HG02938 (cell line): ENCODE measurements at regions not wholly inside any gene's neighbourhood (a gene's known extent, or its start where the extent isn't known, plus 50 kb on each side); places are given as distances from the start of the nearest gene placed in this dataset.

Source experiments
- ATAC-seq: cut with Tn5 transposase; IDR thresholded peaks from one replicate; pipeline ENCODE4 v1.9.1; 2021; ENCODE audit warnings: mild to moderate bottlenecking, moderate library complexity; ENCODE audit not compliant: unreplicated experiment

DNA sequence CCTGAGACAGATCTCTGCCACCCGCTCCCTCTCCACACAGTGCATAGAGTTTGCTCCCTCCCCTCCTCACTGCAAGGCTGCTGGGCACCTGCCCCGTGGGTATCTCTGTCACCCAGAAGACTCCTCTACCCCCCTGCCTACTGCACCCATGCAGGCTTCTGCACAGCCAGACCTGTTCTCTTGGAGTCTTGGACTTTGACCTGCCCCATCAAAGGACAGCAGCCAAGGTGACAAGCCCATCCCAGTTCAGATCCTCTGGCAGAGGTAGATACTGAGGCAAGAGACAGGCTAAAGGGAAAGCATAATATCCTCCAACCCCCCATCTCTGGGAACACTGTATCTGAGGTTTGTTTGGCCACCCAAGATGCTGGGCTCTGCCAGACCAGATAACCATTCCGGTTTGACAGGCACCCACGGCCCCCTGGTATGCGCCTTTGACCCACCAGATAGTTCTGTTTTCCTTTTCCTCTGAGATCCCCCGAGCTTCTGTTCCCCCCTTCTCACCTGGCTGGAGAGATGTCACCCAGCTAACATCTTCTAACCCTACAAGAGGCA, 239.6 kb downstream of the SOX9 start:
- ATAC-seq = no peak

DNA sequence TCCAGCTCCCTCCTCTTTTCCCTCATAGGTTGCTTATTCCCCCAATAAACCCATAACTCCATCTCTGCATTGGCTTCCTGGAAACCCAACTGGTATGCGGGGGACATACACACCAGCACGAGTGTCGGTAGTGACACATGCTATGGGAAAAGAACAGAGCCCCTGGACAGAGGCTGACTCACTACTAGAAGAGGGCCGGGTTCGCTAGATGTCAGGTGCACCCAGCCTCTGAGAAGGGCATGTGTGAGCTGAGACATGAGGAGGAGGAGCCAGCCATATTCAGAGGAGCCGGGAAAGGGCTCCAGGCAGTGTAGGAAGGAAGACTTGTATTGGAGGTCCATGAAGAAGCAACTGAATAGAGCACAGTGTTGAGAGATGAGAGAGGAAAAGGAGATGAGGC, 241.1 kb downstream of the SOX9 start:
- ATAC-seq = no peak

DNA sequence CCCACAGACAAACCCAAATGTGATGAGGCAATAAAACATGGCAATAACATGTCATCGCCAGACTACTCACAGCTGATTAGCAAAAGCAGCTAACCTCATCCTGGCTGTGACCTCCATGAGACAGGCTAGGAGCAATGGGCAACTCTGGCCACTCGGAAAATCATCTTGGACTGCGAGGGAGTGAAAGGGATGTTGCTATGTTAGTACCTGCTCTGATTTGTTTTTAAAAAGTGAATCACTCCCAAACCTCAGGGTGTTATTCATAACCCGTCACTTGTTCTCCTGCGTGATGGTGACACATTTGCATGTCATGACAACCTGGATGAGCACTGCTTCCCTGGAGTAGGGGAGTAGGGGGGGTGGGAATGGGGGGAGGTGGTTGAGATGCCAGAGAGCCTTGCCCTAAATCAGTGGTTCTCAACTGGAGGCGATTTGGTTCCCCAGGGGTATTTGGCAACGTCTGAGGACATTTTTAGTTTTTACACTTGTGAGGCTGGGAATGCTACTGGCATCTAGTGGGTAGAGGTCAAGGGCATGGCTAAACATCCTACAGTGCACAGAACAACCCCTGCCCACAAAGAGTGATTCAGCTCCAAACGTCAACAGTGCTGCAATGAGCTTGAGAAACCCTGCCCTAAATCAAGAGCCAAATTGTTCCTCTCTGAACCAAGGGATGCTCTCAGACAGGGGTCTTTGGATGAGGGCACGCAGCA, 241.7 kb downstream of the SOX9 start:
- no peak for ATAC-seq

DNA sequence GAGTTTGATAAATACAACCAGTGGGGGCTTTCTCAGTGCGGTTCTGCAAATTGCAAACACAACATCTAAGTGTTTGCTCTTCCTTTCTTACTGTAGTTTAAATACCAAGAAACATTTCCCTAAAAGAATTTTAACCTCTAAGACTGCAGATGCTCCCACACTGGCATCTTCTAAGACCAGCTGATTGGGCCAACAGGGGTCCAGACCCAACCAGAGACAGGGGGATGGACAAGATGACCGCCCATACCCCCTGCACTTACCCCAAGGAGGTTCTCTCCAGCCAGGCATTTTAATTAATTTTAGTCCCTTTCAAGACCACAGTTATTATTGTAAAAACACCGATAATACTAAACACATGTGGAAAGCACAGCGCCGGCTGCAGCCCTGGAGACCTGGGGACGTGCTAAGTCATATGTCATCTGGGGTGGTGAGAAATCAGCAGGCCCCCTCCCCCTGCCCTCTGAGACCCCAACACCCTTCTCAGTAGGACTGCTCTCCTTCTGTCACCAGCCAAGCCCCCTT, 242.3 kb downstream of the SOX9 start:
- no peak for ATAC-seq

DNA sequence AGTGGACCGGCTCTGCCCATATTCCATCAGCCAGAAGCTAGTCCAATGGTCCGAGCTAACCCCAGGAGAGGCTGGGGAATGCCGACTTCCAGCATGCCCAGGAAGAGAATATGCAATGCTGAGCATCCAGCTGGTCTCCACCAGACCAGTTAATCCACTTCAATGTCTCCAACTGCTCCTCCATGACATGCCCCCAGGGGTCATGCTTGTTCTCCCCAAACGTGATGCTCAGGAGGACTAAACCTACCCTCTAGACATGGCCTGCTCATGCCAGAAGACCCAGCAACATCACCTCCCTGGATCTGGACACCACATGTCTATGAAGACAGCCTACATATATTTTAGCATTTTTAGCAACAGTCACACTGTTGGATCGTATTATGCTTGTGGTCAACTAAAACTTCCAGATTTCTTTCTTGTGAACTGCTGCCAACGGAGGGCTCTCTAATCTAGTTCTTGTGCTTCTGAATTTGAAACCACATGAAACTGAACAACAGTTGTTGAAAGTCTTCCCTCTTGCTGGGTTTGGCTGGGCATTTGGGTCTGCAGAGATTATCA, 245.1 kb downstream of the SOX9 start:
- ATAC-seq = no peak

DNA sequence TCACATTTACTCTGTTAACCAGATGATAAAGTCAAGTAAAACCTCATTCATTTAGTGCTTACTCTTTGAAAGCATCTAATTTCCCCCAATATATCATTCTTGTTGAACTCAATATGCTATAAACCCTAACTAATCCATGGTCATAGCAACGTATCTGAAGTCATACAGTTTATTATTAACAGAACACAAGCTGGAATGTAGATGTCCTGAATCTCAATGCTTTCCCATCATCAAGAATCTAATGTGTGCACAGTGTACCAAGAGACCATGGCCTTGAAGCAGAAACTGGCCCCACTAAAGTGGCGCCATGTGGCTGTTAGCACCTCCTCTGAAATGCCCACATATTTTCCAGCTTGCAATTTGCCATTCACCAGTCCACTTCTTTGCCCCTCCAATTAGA, 245.8 kb downstream of the SOX9 start:
- ATAC-seq = no peak

DNA sequence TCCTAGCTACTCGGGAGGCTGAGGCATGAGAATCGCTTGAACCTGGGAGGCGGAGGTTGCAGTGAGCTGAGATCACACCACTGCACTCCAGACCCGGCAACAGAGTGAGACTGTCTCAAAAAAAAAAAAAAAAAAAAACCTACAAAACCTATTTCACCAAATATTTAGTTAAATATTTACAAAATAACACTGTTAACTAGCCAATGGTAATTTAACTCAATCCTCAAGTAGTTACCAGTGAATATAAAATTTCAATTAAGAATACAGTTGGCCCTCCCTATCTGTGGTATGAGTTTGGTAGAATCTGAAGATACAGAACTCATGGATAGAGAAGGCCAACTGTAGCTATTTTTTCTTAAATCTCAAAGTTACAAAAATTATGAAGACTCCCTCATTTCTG, 247.4 kb downstream of the SOX9 start:
- no peak for ATAC-seq

DNA sequence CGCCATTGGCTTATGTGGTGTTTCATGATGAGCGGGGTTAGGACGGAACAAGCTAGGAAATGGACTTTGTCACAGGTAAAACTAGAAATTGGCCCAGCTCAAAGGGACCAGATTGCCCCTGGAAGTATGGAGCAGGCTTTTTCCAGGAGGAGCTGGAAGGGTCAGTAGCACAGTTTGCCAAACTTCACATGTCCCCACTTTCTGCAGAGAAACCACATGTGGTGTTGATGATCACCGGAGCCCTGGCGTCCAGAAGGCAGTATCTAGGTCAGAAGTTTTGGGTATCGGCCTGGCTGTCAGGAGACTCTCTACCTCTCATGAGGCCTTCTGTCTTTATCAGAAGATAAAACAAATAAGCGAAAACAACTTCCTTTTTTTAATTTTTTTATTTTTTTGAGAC, 248.5 kb downstream of the SOX9 start:
- ATAC-seq = no peak

DNA sequence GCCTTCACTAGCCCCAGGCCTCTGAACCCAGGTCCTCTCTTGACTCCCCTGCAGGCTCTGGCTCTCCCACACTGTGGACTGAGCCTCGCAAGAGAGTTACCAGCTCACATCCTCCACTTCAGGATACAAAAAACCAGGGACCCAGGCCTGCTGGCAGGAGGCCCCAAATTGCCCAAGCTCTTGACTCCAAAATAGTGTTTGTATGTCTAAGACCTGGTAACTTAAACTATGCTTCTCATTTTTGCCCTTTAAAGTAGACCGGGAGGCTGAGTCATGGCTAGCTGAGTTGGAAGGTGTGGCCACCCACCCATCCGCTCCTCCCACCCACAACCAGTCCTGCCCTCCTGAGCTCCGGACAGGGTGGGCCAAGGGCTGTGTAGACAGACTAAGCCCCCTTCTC, 250.0 kb downstream of the SOX9 start:
- ATAC-seq = no peak

DNA sequence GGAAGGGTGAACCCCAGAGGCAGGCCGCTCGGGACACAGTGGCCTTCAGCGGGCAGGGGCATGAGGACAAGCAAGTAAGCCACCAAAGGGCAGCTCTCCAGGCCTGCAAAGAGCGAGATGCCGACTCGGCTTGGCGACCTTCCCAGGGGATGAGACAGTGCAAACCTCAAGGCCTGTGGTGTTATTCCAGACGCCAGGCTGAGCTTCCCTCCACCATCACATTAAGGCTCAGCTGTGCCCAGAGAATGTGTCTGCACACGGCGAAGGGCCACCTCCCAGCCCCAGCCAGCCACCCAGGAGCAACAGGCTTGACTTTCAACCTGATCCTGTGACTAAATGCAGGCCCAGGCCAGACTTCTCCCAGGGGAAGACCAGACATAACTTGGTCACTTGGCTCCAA, 251.4 kb downstream of the SOX9 start:
- no peak for ATAC-seq

DNA sequence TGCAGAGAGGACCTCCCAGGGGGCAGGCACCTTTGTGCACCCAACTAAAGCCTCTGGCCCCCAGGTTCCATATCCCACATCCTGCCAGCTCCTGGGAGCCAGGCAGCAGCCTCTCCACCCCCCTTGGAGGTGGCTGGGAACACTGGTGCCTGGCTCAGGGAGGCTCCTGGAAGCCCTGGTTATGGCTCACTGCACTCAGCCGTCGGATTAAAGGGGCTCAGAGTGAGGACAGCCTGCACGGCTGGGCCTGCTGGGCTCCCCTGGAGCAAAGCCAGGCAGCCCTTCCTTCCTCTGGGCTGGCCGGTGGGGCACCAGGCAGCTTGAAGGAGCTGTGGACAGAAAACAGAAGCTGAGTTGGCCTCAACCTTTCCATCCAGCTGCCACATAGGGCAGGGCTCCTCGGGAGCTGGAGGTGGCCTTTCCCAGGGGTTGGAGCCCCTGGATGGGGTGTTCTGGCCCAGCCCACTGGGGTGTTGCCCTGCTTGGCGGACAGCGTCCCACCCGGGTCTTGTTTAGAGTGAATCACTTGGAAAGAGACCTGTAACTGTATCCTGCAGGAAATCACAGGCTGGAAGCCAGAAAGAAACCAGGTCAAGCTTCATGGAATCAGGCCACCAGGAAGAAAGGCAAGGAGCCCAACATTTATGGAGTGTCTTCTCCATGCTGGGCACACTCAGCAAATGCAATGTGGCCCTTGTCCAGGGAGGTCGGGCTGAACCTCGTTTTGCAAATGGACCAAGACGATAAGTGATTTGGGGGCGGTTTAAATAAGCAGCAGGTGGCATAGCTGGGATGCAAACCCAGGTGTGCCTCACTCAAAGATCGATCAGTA, 253.3 kb downstream of the SOX9 start:
- no peak for ATAC-seq

DNA sequence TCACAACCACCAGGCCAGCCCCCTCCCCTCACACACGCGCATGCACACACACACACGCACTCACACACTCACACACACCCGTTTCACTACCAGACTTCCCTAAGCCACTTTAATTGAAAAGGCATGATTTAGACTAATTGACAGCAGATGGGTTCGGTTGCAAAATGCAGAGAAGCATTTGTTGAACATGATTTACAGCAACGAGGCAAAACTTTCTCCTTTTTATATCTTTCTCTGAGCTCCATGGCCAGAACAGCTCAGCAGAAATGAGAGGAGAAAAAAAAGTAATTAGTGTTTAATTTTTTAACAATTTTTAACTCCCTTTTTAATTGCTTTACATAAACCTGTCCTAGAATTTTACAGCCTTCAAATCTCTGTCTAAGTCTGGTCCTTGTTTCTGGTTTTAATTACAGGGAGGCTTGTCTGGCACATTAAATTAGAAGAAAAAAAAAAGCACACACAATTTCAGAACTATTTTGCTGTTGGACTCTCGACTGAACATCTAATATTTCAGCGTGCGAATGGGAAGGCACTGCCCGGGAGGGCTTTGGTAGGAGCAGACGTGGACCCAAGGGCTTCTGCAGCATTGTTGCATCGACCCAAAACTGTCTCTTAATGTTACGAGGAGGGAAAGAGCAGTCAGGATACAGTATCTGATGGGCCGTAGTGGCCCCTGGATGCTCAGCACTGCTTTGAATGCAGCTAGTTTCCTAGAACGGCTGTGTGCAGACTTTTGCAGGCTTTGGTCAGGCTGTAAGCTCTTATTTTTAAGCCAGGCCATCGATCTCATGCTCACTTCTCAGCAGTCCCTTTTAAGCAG, 255.9 kb downstream of the SOX9 start:
- ATAC-seq = no peak

DNA sequence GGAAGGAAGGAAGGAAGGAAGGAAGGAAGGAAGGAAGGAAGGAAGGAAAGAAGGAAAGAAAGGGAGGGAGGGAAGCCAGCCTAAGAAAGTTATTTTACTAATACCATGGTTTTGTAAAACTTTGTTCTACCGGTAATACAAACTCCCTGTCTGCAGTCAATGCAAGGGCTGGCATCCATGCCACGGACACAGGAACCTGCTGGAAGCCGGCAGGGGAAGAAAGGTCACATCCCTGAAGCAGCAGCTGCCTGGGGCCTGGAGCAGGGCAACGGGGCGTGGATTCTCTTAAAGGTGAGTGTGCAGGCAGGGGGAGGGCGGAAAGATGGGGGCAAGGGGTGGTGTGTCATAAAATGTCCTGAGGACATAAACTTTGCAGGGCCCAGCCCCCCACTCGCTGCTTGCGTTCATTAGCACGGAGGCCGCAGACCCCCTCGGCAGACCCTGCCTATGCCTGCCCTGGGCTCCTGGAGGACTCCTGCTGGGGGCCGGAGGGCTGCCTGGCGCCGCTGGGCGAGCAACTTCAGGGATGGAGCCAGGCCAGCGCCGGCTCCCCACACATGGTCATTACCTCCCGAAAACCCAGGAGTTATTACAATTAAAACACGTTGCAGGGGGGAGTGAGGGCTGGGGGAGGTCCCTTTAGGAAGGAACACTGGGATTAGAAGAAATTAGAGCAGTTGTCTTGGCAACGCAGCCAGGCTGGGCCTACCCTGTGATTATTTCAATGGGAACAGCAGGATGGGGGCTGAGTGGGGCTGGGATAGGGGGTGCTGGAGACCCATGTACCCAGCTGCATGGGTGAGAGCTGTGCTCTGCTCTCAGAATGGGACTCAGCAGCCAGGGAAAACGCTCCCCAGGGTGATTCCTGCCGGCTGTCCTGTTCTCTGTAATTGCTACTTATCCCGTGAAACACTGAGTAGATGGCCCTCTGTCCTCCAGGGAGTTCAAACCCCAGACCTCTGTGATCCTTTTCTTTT, 257.9 kb downstream of the SOX9 start:
- no peak for ATAC-seq

DNA sequence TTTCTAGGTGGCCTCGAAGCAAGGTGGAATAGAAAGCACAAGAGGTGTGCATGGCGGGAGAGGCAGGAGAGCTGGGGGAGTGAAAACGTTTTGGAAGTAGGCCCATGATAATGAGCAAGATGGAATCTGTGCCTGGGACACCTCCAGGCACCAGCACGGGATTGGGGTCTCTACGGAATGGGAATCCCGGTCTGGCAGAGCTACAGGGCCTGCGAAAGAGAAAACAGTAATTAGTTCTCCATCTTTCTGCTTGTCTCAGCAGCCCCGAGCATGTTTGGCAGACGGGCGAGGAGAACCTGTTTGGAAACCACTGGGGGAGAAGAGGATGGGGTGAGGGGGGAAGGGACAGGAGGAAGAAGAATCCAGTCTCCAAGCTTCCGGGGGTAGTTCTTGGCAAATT, 258.7 kb downstream of the SOX9 start:
- ATAC-seq = no peak

DNA sequence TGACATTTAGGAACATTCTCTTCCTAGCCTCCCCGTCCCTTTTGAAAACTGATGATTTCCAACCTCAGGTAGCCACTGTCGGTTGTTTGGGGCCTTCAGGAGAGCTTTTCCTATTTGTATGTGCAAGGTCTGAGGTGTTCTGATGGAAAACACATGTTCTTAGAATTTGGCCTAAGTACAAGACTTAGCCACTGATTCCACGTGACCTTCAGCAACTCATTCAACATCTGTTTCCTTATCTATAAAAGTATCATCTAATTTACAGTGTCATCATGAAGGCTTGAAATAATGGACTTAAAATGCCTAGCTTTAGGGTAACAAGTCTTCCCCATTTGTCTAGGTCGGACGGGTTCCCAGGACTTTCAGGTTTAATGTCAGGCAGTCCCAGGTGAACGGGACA, 259.3 kb downstream of the SOX9 start:
- no peak for ATAC-seq

DNA sequence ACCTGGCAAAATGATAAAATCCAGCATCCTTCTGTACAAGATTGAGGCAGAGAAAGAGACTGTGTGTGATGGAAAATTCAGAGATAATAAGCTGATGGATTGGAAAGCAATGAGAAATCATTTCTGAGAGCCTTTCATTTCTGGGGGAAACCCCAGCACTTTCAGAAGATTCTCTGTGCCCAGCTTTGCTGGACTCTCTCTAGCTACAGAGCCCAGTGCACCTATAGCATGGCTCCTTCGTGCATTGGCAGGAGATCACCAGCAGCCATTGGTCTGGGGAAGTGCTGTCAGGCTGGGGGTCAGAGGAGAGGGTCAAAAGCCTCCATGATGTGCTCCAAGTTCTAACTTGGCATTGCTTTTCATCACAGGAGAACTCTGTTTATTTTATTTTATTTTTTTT, 259.9 kb downstream of the SOX9 start:
- no peak for ATAC-seq

DNA sequence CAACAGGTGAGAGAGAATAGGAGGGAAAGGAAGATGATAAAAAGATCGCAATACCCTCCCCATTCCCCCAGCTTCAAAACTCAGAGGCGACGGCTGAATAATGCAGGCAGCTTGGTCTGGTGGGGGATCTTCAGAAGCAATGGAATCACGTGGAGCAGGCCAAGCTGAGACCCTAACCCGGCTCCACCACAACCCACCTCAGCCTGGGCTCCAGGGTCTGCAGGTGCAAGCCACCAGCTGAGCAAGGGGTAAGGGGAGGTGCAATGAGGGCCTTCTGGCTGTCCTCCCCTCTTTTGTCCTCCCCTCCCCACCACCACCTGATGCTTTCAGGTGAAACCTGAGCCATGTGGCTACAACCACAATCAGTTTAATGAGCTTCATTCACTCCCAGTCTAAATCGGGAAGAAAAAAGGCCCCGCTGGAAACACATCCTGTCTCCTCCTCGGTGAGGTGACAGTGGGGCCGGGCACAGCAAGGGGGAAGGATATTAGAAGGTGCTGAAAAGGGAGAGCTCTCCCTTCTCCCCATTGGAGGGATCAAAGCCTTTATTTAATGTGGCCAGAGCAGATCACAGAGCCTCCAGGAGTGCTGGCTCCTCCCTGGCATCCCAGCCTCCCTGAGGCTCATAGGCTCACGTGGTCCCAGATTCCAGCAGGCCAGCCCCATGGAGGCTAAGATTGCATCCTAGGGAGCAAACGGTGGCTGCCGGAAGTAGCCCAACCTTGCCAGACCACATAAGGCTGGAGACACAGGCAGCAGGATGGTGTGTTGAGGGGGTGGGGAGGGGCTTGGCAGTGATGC, 261.0 kb downstream of the SOX9 start:
- no peak for ATAC-seq

DNA sequence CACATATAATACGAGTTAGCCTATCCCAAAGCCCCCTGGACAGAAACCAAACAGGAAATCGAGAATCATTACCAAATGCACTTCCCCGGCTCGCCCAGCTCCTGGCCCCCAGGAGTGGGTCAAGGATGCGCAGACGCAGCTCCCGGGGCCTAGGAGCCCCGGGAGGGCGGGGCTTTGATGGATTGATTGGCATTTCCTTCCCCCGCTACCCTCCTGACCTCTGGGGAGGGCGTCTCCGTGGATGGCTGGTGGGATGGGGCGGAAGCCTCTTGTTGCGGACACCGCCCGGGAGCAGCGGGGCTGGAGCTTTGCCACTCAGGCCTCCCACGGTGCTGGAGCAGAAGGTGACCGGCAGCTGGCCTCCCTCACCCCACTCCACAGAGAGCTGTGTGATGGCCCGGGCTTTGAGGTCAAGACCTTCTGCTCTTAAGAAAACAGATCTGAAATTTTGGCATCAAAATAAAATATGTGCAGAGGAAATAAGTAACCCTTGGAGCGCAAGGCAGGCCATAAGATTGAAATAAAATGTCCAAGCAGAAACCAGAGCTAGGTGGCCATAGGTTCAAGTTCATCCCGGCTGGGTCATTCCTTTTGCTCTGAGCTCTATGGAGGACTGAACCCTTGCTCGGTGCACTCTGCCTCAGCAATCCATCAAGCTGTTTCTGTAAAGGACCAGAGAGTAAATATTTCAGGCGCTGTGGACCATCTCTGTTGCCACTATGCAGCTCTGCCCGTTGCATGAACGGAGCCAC, 262.3 kb downstream of the SOX9 start:
- ATAC-seq = no peak
